H1 (cell line): ENCODE measurements at regions not wholly inside any gene's neighbourhood (a gene's known extent, or its start where the extent isn't known, plus 50 kb on each side); places are given as distances from the start of the nearest gene placed in this dataset.

Experiments
- CTCF ChIA-PET: fragments of 300-600 bp; sonication (Branson Sonifier 250); formaldehyde crosslinking; loops from one replicate; lab custom pipeline; 2021; ENCODE audit not compliant: partially characterized antibody; lab: Charles Lee
- POLR2A ChIA-PET: fragments of 300-600 bp; sonication (Branson Sonifier 250); formaldehyde crosslinking; loops from one replicate; lab custom pipeline; 2021; ENCODE audit warnings: inconsistent platforms; ENCODE audit not compliant: partially characterized antibody; lab: Charles Lee
- DNase-seq, 2 experiments: peaks; one replicate each; pipeline versions ENCODE4 v3.0.0 to v3.0.0-alpha.2; 2010 to 2022; ENCODE audit warnings: low spot score in 2 of 2, low read depth in 1 of 2, mixed read lengths in 1 of 2
- FAIRE-seq: peaks from 2 replicates; lab custom pipeline; 2011; peaks lifted over from hg19 to GRCh38; lab: Jason Lieb, UNC
- H2AFZ ChIP-seq: 2 replicates; pipeline ENCODE4 v1.8.1; 2012; ENCODE audit warnings: low read length, inconsistent platforms
- H2AK5ac ChIP-seq: 2 replicates; pipeline ENCODE4 v1.6.1; 2013; ENCODE audit warnings: low read depth, low read length
- H2BK120ac ChIP-seq: replicated peaks from 2 replicates; pipeline ENCODE3; 2013; ENCODE audit warnings: low read depth, low read length, inconsistent platforms
- H2BK12ac ChIP-seq: 2 replicates; pipeline ENCODE4 v1.6.1; 2013; ENCODE audit warnings: low read depth, low read length
- H2BK15ac ChIP-seq: 2 replicates; pipeline ENCODE4 v1.6.1; 2013; ENCODE audit warnings: low read length
- H2BK20ac ChIP-seq: 2 replicates; pipeline ENCODE4 v1.6.1; 2013; ENCODE audit warnings: low read length
- H2BK5ac ChIP-seq: 2 replicates; pipeline ENCODE4 v1.6.1; 2013; ENCODE audit warnings: low read depth, low read length
- H3K14ac ChIP-seq: 2 replicates; pipeline ENCODE4 v1.6.1; 2013; ENCODE audit warnings: inconsistent platforms; ENCODE audit not compliant: insufficient read length
- H3K18ac ChIP-seq: 2 replicates; pipeline ENCODE4 v1.6.1; 2013; ENCODE audit warnings: low read length; ENCODE audit errors: extremely low read depth
- H3K23ac ChIP-seq: 2 replicates; pipeline ENCODE4 v1.6.1; 2013; ENCODE audit warnings: inconsistent platforms; ENCODE audit not compliant: insufficient read length
- H3K23me2 ChIP-seq: 2 replicates; pipeline ENCODE4 v1.6.1; 2013; ENCODE audit warnings: low read depth, low read length
- H3K27ac ChIP-seq: 2 replicates; pipeline ENCODE4 v1.6.1; 2011; ENCODE audit warnings: low read depth, low read length, inconsistent platforms
- H3K27me3 ChIP-seq, 4 experiments: replicated peaks in 1 of 4; 1 replicate in 1 of 4; 2 replicates in 3 of 4; pipeline versions ENCODE4 v1.6.1 to v1.8.1; 2011 to 2013; ENCODE audit warnings: low read length in 3 of 4, mild to moderate bottlenecking in 3 of 4, inconsistent platforms in 2 of 4, mixed read lengths in 2 of 4, moderate library complexity in 1 of 4; ENCODE audit not compliant: control insufficient read depth in 3 of 4, insufficient read depth in 3 of 4; ENCODE audit errors: extremely low read depth in 1 of 4
- H3K36me3 ChIP-seq, 4 experiments: 2 replicates each; pipeline versions ENCODE4 v1.6.1 to v1.8.1; 2011 to 2013; ENCODE audit warnings: mild to moderate bottlenecking in 4 of 4, low read length in 3 of 4, moderate library complexity in 2 of 4, control low read depth in 1 of 4, inconsistent platforms in 1 of 4; ENCODE audit not compliant: insufficient read depth in 4 of 4, control insufficient read depth in 2 of 4
- H3K4ac ChIP-seq: replicated peaks from 2 replicates; pipeline ENCODE3; 2013; ENCODE audit warnings: low read length, low read depth, mixed read lengths, inconsistent platforms; ENCODE audit not compliant: insufficient read length
- H3K4me1 ChIP-seq, 4 experiments: replicated peaks in 1 of 4; 1 replicate in 1 of 4; 2 replicates in 3 of 4; pipeline versions ENCODE4 v1.6.1 to v1.8.1; 2011 to 2013; ENCODE audit warnings: low read length in 3 of 4, inconsistent platforms in 2 of 4, mixed read lengths in 1 of 4; ENCODE audit not compliant: insufficient read depth in 4 of 4, control insufficient read depth in 3 of 4
- H3K4me2 ChIP-seq, 2 experiments: 2 replicates each; pipeline versions ENCODE4 v1.6.1 to v1.8.1; 2011 to 2013; ENCODE audit warnings: low read depth in 2 of 2, low read length in 2 of 2, control low read depth in 1 of 2, inconsistent platforms in 1 of 2, mild to moderate bottlenecking in 1 of 2; ENCODE audit not compliant: insufficient read depth in 1 of 2
- H3K4me3 ChIP-seq, 4 experiments: fragments of 200-600, 300-600 bp in 1 of 4; sonication (generic), shearing (Covaris generic), sonication (Bioruptor Twin) in 1 of 4; 2 replicates each; pipeline versions ENCODE4 v1.5.1 to v1.8.1; 2011 to 2016; ENCODE audit warnings: low read length in 4 of 4, low read depth in 3 of 4, control low read depth in 2 of 4, inconsistent platforms in 2 of 4, mild to moderate bottlenecking in 2 of 4, mixed read lengths in 1 of 4, moderate library complexity in 1 of 4; ENCODE audit not compliant: insufficient read depth in 2 of 4; ENCODE audit errors: extremely low read depth in 1 of 4
- H3K56ac ChIP-seq: replicated peaks from 2 replicates; pipeline ENCODE3; 2013; ENCODE audit warnings: low read depth, mild to moderate bottlenecking, mixed read lengths, low read length, inconsistent platforms; ENCODE audit not compliant: insufficient read length
- H3K79me1 ChIP-seq: 2 replicates; pipeline ENCODE4 v1.6.1; 2013; ENCODE audit warnings: low read depth, low read length, control low read depth
- H3K79me2 ChIP-seq, 2 experiments: 2 replicates each; pipeline versions ENCODE4 v1.6.1 to v1.8.1; 2012 to 2013; ENCODE audit warnings: low read length in 2 of 2, mild to moderate bottlenecking in 2 of 2, inconsistent platforms in 1 of 2; ENCODE audit not compliant: insufficient read depth in 2 of 2, control insufficient read depth in 1 of 2
- H3K9ac ChIP-seq, 4 experiments: replicated peaks in 1 of 4; 1 replicate in 1 of 4; 2 replicates in 3 of 4; pipeline versions ENCODE4 v1.6.1 to v1.8.1; 2011 to 2013; ENCODE audit warnings: low read depth in 3 of 4, low read length in 3 of 4, control low read depth in 2 of 4, mild to moderate bottlenecking in 2 of 4, moderate library complexity in 2 of 4, inconsistent platforms in 1 of 4; ENCODE audit errors: extremely low read depth in 1 of 4
- H3K9me3 ChIP-seq, 2 experiments: 2 replicates each; pipeline versions ENCODE4 v1.6.1 to v1.8.1; 2012 to 2013; ENCODE audit warnings: mild to moderate bottlenecking in 2 of 2, moderate library complexity in 2 of 2, control low read depth in 1 of 2, inconsistent platforms in 1 of 2, low read depth in 1 of 2, low read length in 1 of 2, mixed read lengths in 1 of 2; ENCODE audit not compliant: insufficient read depth in 2 of 2
- H4K20me1 ChIP-seq, 2 experiments: replicated peaks in 1 of 2; 2 replicates each; pipeline versions ENCODE3 to v1.8.1; 2011 to 2013; ENCODE audit warnings: inconsistent platforms in 2 of 2, low read length in 2 of 2, mild to moderate bottlenecking in 1 of 2; ENCODE audit not compliant: insufficient read depth in 2 of 2, control insufficient read depth in 1 of 2
- H4K5ac ChIP-seq: 2 replicates; pipeline ENCODE4 v1.6.1; 2013; ENCODE audit warnings: low read length, low read depth, mixed read lengths, inconsistent platforms; ENCODE audit not compliant: insufficient read length
- H4K8ac ChIP-seq: 2 replicates; pipeline ENCODE4 v1.8.0; 2013; ENCODE audit warnings: mild to moderate bottlenecking, moderate library complexity, low read length, inconsistent platforms; ENCODE audit not compliant: insufficient read depth; ENCODE audit errors: extremely low read depth
- H4K91ac ChIP-seq: replicated peaks from 2 replicates; pipeline ENCODE3; 2013; ENCODE audit warnings: low read length, mixed read lengths, inconsistent platforms; ENCODE audit not compliant: insufficient read length
- ASH2L ChIP-seq: fragments of 200-600, 300-600 bp; sonication (generic); IDR thresholded peaks from one replicate; pipeline ENCODE4 v1.7.1; 2017; ENCODE audit warnings: low read length
- CREB1 ChIP-seq: IDR thresholded peaks from 2 replicates; pipeline ENCODE4 v1.6.1; 2012; ENCODE audit warnings: inconsistent platforms
- E2F6 ChIP-seq: IDR thresholded peaks from 2 replicates; pipeline ENCODE4 v1.6.1; 2012; ENCODE audit warnings: inconsistent platforms
- EP300 ChIP-seq, 2 experiments: IDR thresholded peaks; 1 replicate in 1 of 2; 2 replicates in 1 of 2; pipeline ENCODE4 v1.6.1; 2011 to 2012; ENCODE audit warnings: low read depth in 2 of 2, low read length in 2 of 2, mild to moderate bottlenecking in 2 of 2, borderline replicate concordance in 1 of 2, inconsistent platforms in 1 of 2, moderate library complexity in 1 of 2
- GABPA ChIP-seq: IDR thresholded peaks from 2 replicates; pipeline ENCODE4 v1.6.1; 2011; ENCODE audit warnings: mild to moderate bottlenecking, low read length, moderate library complexity, borderline replicate concordance; ENCODE audit not compliant: insufficient read depth
- HDAC2 ChIP-seq, 2 experiments: fragments of 300-600 bp in 1 of 2; sonication (generic) in 1 of 2; IDR thresholded peaks; 2 replicates each; pipeline ENCODE4 v1.6.1; 2011 to 2012; ENCODE audit warnings: low read depth in 2 of 2, low read length in 2 of 2, mild to moderate bottlenecking in 2 of 2, moderate library complexity in 2 of 2, borderline replicate concordance in 1 of 2, inconsistent platforms in 1 of 2
- NANOG ChIP-seq: IDR thresholded peaks from 2 replicates; pipeline ENCODE4 v1.6.1; 2011; ENCODE audit warnings: low read length, low read depth, mild to moderate bottlenecking, inconsistent platforms; ENCODE audit not compliant: insufficient read depth, poor library complexity, severe bottlenecking
- RAD21 ChIP-seq, 2 experiments: IDR thresholded peaks in 1 of 2; conservative IDR thresholded peaks in 1 of 2; 2 replicates each; pipeline ENCODE4 v1.6.1; 2011; ENCODE audit warnings: low read depth in 2 of 2, low read length in 2 of 2, improper control_type of control experiment in 1 of 2, inconsistent platforms in 1 of 2, mild to moderate bottlenecking in 1 of 2, moderate library complexity in 1 of 2
- RNF2 ChIP-seq: fragments of 200-900, 300-1000 bp; sonication (generic); IDR thresholded peaks from 2 replicates; pipeline ENCODE4 v1.7.1; 2016; ENCODE audit warnings: borderline replicate concordance, low read depth, mild to moderate bottlenecking, antibody characterized with exemption, low read length; ENCODE audit not compliant: poor library complexity, severe bottlenecking; ENCODE audit errors: missing control alignments
- SIRT6 ChIP-seq: IDR thresholded peaks from one replicate; pipeline ENCODE4 v1.7.1; 2012; ENCODE audit warnings: low read length, inconsistent platforms
- SP1 ChIP-seq: IDR thresholded peaks from 2 replicates; pipeline ENCODE4 v1.6.1; 2011; ENCODE audit warnings: low read depth, low read length
- USF2 ChIP-seq: IDR thresholded peaks from 2 replicates; pipeline ENCODE4 v1.6.1; 2011; ENCODE audit warnings: low read length, improper control_type of control experiment
- WGBS, 2 experiments: shearing (Covaris generic) in 1 of 2; methylation state at CpG; one replicate each; pipeline versions ENCODE4 v1.1.6 to v1.1.7; 2013 to 2015; ENCODE audit warnings: low lambda C conversion rate in 2 of 2, mixed read lengths in 2 of 2, inconsistent platforms in 1 of 2, low coverage in 1 of 2, missing lambda C conversion rate in 1 of 2; ENCODE audit not compliant: insufficient replicate concordance in 2 of 2, insufficient coverage in 1 of 2, insufficient read length in 1 of 2; ENCODE audit errors: extremely low coverage in 1 of 2, missing lambda C conversion rate in 1 of 2; 5-methylcytosine and 5-hydroxymethylcytosine counted together

GRCh38 chr2:198394208-198394607 is 589.8 kb downstream of the PLCL1 start:
- H4K91ac ChIP-seq: no peak overlapping the region
- 85% methylated on average over 2 of the region's 2 CpGs; no CpG with 5 or more reads in 1 of the 2 experiments for WGBS, 2 experiments
- no peak overlapping the region for H3K4me2 ChIP-seq
- ChIA-PET POLR2A (no interaction called here), CTCF (interaction anchor here (1.5 kb wide), 1 partner anchor 78 kb away, joined by 3 read pairs; no protein-coding TSS in a partner anchor)
- no peak overlapping the region for H3K4me3 ChIP-seq
- H2BK15ac ChIP-seq: no peak overlapping the region
- H3K23ac ChIP-seq: no peak overlapping the region
- H2BK12ac ChIP-seq: no peak overlapping the region
- DNase-seq (no peak), FAIRE-seq (no peak)
- H3K27ac ChIP-seq: no peak overlapping the region
- H2BK5ac ChIP-seq: no peak overlapping the region
- no peaks in the 10 kb centered on the region for H3K79me1 ChIP-seq
- no peak overlapping the region for H3K14ac ChIP-seq
- no peaks in the 10 kb centered on the region; the same call in 1 of the 2 replicates for H3K23me2 ChIP-seq
- no peak overlapping the region for H3K56ac ChIP-seq
- no peak overlapping the region for H2AK5ac ChIP-seq
- no peaks in the 10 kb centered on the region for H4K20me1 ChIP-seq
- H3K18ac ChIP-seq: no peak overlapping the region
- H3K79me2 ChIP-seq: no peaks in the 10 kb centered on the region
- H3K4ac ChIP-seq: no peak overlapping the region
- no peaks in the 10 kb centered on the region for H3K36me3 ChIP-seq
- no peak overlapping the region for H2BK120ac ChIP-seq
- no peak overlapping the region for H2AFZ ChIP-seq
- no peaks in the 10 kb centered on the region for H3K4me1 ChIP-seq
- H4K8ac ChIP-seq: no peak overlapping the region
- H2BK20ac ChIP-seq: no peak overlapping the region
- H3K27me3 ChIP-seq: no peaks in the 10 kb centered on the region
- no peak overlapping the region for H4K5ac ChIP-seq
- H3K9me3 ChIP-seq: no peaks in the 10 kb centered on the region
- no peak overlapping the region for H3K9ac ChIP-seq
- TF ChIP-seq SP1: no peak
- TF ChIP-seq E2F6: no peak
- no peak for TF ChIP-seq HDAC2 (IDR thresholded peaks at IDR 0.05; ENCODE audit: borderline replicate concordance in 1 of 2, low read depth in 2 of 2, low read length in 2 of 2)
- TF ChIP-seq SIRT6: no peak
- no peak for TF ChIP-seq CREB1
- no peak for TF ChIP-seq RNF2
- TF ChIP-seq GABPA: no peak
- TF ChIP-seq EP300 (IDR thresholded peaks at IDR 0.05; ENCODE audit: borderline replicate concordance in 1 of 2, low read depth in 2 of 2, low read length in 2 of 2): no peak
- TF ChIP-seq USF2: no peak
- no peak for TF ChIP-seq ASH2L
- no peak for TF ChIP-seq NANOG
- no peak for TF ChIP-seq RAD21 (IDR thresholded peaks at IDR 0.05 in 1 of 2, conservative IDR thresholded peaks at IDR 0.05 in 1 of 2; ENCODE audit: low read depth in 2 of 2, low read length in 2 of 2)
